H9 (cell line): ENCODE measurements at regions not wholly inside any gene's neighbourhood (a gene's known extent, or its start where the extent isn't known, plus 50 kb on each side); places are given as distances from the start of the nearest gene placed in this dataset.

Experiments used
- DNase-seq: peaks from one replicate; pipeline ENCODE4 v3.0.0-alpha.2; 2017
- H2AFZ ChIP-seq: one replicate; pipeline ENCODE4 v1.6.1; 2013; ENCODE audit warnings: mild to moderate bottlenecking, low read length, control low read depth, moderate library complexity
- H2AK5ac ChIP-seq: 2 replicates; pipeline ENCODE4 v1.6.1; 2013; ENCODE audit warnings: low read length, control low read depth, mixed read lengths; ENCODE audit not compliant: insufficient read length
- H2BK120ac ChIP-seq: one replicate; pipeline ENCODE4 v1.6.1; 2013; ENCODE audit warnings: low read depth, mild to moderate bottlenecking, low read length, control low read depth, inconsistent platforms; ENCODE audit not compliant: poor library complexity, severe bottlenecking
- H2BK12ac ChIP-seq: 2 replicates; pipeline ENCODE4 v1.6.1; 2013; ENCODE audit warnings: low read length, control low read depth, mixed read lengths, low read depth; ENCODE audit not compliant: insufficient read length
- H2BK15ac ChIP-seq: 2 replicates; pipeline ENCODE4 v1.6.1; 2013; ENCODE audit warnings: low read depth, low read length, control low read depth
- H2BK20ac ChIP-seq: one replicate; pipeline ENCODE4 v1.6.1; 2013; ENCODE audit warnings: low read depth, mild to moderate bottlenecking, low read length, control low read depth, inconsistent platforms; ENCODE audit not compliant: poor library complexity, severe bottlenecking
- H2BK5ac ChIP-seq: 2 replicates; pipeline ENCODE4 v1.6.1; 2013; ENCODE audit warnings: low read length, control low read depth, mixed read lengths; ENCODE audit not compliant: insufficient read length
- H3K14ac ChIP-seq: 2 replicates; pipeline ENCODE4 v1.6.1; 2013; ENCODE audit warnings: low read length, control low read depth; ENCODE audit not compliant: insufficient read depth
- H3K18ac ChIP-seq: 2 replicates; pipeline ENCODE4 v1.6.1; 2013; ENCODE audit warnings: low read depth, mild to moderate bottlenecking, mixed read lengths, low read length, control low read depth; ENCODE audit not compliant: insufficient read length
- H3K23ac ChIP-seq: 2 replicates; pipeline ENCODE4 v1.6.1; 2013; ENCODE audit warnings: low read length, control low read depth, mixed read lengths, low read depth; ENCODE audit not compliant: insufficient read length
- H3K23me2 ChIP-seq: 2 replicates; pipeline ENCODE4 v1.6.1; 2013; ENCODE audit warnings: low read depth, mild to moderate bottlenecking, mixed read lengths, low read length, control low read depth; ENCODE audit not compliant: insufficient read length, poor library complexity, severe bottlenecking
- H3K27ac ChIP-seq: 2 replicates; pipeline ENCODE4 v1.5.1; 2013; ENCODE audit warnings: low read length, control low read depth, mixed read lengths, low read depth; ENCODE audit not compliant: insufficient read length
- H3K27me3 ChIP-seq: 2 replicates; pipeline ENCODE4 v1.6.1; 2013; ENCODE audit warnings: low read length, control low read depth, inconsistent platforms; ENCODE audit not compliant: insufficient read depth
- H3K4ac ChIP-seq: 2 replicates; pipeline ENCODE4 v1.6.1; 2013; ENCODE audit warnings: low read depth, mild to moderate bottlenecking, control low read depth, inconsistent platforms, low read length, moderate library complexity
- H3K4me1 ChIP-seq: 2 replicates; pipeline ENCODE4 v1.6.1; 2013; ENCODE audit warnings: low read length, control low read depth, inconsistent platforms; ENCODE audit not compliant: insufficient read depth
- H3K4me2 ChIP-seq: 2 replicates; pipeline ENCODE4 v1.6.1; 2013; ENCODE audit warnings: low read length, control low read depth, mixed read lengths; ENCODE audit not compliant: insufficient read length, insufficient read depth
- H3K56ac ChIP-seq: 2 replicates; pipeline ENCODE4 v1.6.1; 2013; ENCODE audit warnings: low read depth, mild to moderate bottlenecking, mixed read lengths, low read length, control low read depth; ENCODE audit not compliant: insufficient read length
- H3K79me1 ChIP-seq: 2 replicates; pipeline ENCODE4 v1.6.1; 2013; ENCODE audit warnings: low read depth, mild to moderate bottlenecking, moderate library complexity, low read length, control low read depth, inconsistent platforms; ENCODE audit not compliant: insufficient read depth, poor library complexity, severe bottlenecking
- H3K79me2 ChIP-seq: 2 replicates; pipeline ENCODE4 v1.6.1; 2013; ENCODE audit warnings: low read length, control low read depth, inconsistent platforms; ENCODE audit not compliant: insufficient read depth
- H3K9ac ChIP-seq: 2 replicates; pipeline ENCODE4 v1.6.1; 2013; ENCODE audit warnings: low read length, control low read depth, mixed read lengths; ENCODE audit not compliant: insufficient read length; ENCODE audit errors: extremely low read depth
- H3K9me3 ChIP-seq: one replicate; pipeline ENCODE4 v1.6.1; 2013; ENCODE audit warnings: low read depth, low read length, inconsistent platforms; ENCODE audit not compliant: control insufficient read depth
- H3T11ph ChIP-seq: one replicate; pipeline ENCODE4 v1.6.1; 2013; ENCODE audit warnings: mild to moderate bottlenecking, low read length, control low read depth, inconsistent platforms
- H4K20me1 ChIP-seq: one replicate; pipeline ENCODE4 v1.6.1; 2013; ENCODE audit not compliant: control insufficient read depth, insufficient read length, insufficient read depth
- H4K5ac ChIP-seq: 2 replicates; pipeline ENCODE4 v1.6.1; 2013; ENCODE audit warnings: low read depth, mild to moderate bottlenecking, mixed read lengths, low read length, control low read depth; ENCODE audit not compliant: insufficient read length
- H4K8ac ChIP-seq: replicated peaks from 2 replicates; pipeline ENCODE4 v1.6.1; 2013; ENCODE audit warnings: low read length, control low read depth, mixed read lengths, low read depth; ENCODE audit not compliant: insufficient read length
- H4K91ac ChIP-seq: 2 replicates; pipeline ENCODE4 v1.6.1; 2013; ENCODE audit warnings: low read depth, mild to moderate bottlenecking, moderate library complexity, mixed read lengths, low read length, control low read depth; ENCODE audit not compliant: insufficient read length
- H3K27ac Mint-ChIP-seq, 3 experiments: 2 replicates in 2 of 3; 3 replicates in 1 of 3; pipeline ENCODE4 v1.8.0; 2020 to 2021; ENCODE audit warnings: mixed read lengths in 3 of 3, mild to moderate bottlenecking in 1 of 3, moderate library complexity in 1 of 3
- H3K27me3 Mint-ChIP-seq: 2 replicates; pipeline ENCODE4 v1.8.0; 2021; ENCODE audit warnings: low read depth, mild to moderate bottlenecking, moderate library complexity, mixed read lengths
- H3K36me3 Mint-ChIP-seq, 3 experiments: 2 replicates in 2 of 3; 3 replicates in 1 of 3; pipeline ENCODE4 v1.8.0; 2020 to 2021; ENCODE audit warnings: low read depth in 3 of 3, mixed read lengths in 3 of 3; ENCODE audit not compliant: insufficient read depth in 1 of 3
- H3K4me1 Mint-ChIP-seq, 2 experiments: 2 replicates each; pipeline ENCODE4 v1.8.0; 2020; ENCODE audit warnings: mixed read lengths in 2 of 2
- H3K4me3 Mint-ChIP-seq, 2 experiments: 2 replicates in 1 of 2; 3 replicates in 1 of 2; pipeline ENCODE4 v1.8.0; 2020 to 2021; ENCODE audit warnings: mild to moderate bottlenecking in 2 of 2, mixed read lengths in 2 of 2, moderate library complexity in 1 of 2
- H3K9me3 Mint-ChIP-seq, 2 experiments: 2 replicates in 1 of 2; 3 replicates in 1 of 2; pipeline ENCODE4 v1.8.0; 2020; ENCODE audit warnings: mild to moderate bottlenecking in 2 of 2, mixed read lengths in 2 of 2, moderate library complexity in 1 of 2
- CTCF ChIP-seq: fragments of 200-600 bp; sonication (generic); conservative IDR thresholded peaks from 3 replicates; pipeline ENCODE4 v1.8.0; 2021; ENCODE audit warnings: antibody characterized with exemption, mild to moderate bottlenecking
- WGBS: extraction: QIAGEN DNeasy Blood & Tissue Kit; methylation state at CpG from one replicate; pipeline ENCODE4 v1.1.7; 2013; ENCODE audit warnings: missing lambda C conversion rate, low lambda C conversion rate, mixed read lengths; ENCODE audit not compliant: insufficient read length; ENCODE audit errors: extremely low coverage; 5-methylcytosine and 5-hydroxymethylcytosine counted together

GRCh38 chr16:59719121-59719520 lies 985.0 kb upstream of the GOT2 start:
- Histone ChIP-seq H4K5ac (no peak overlapping the region), H4K91ac (no peak overlapping the region), H3K9ac (no peak overlapping the region), H2BK120ac (no peak overlapping the region), H3K27me3 (no peaks in the 10 kb centered on the region), H4K8ac (no peak overlapping the region), H2BK20ac (no peak overlapping the region), H3K23me2 (no peaks in the 10 kb centered on the region), H2AFZ (no peak overlapping the region), H3K27ac (no peak overlapping the region), H2AK5ac (no peak overlapping the region), H3K79me2 (no peaks in the 10 kb centered on the region), H2BK5ac (no peak overlapping the region), H3K4ac (no peak overlapping the region), H3K23ac (no peak overlapping the region), H4K20me1 (no peaks in the 10 kb centered on the region), H3K4me2 (no peak overlapping the region), H3K9me3 (no peaks in the 10 kb centered on the region), H3T11ph (no peak overlapping the region), H2BK12ac (no peak overlapping the region), H3K56ac (no peak overlapping the region), H3K4me1 (no peaks in the 10 kb centered on the region), H2BK15ac (no peak overlapping the region), H3K14ac (no peak overlapping the region), H3K79me1 (no peaks in the 10 kb centered on the region), H3K18ac (no peak overlapping the region)
- no peak overlapping the region for H3K4me3 Mint-ChIP-seq
- H3K27ac Mint-ChIP-seq, result no peak overlapping the region
- no peaks in the 10 kb centered on the region for H3K36me3 Mint-ChIP-seq
- no peaks in the 10 kb centered on the region; the same call in 1 of the 2 replicates for H3K27me3 Mint-ChIP-seq
- no peak for DNase-seq
- no peak for TF ChIP-seq CTCF
- peaks cover 4 to 5% of the 10 kb centered on the region in 2 experiments; a peak in 1 of 4 replicates for H3K4me1 Mint-ChIP-seq
- no peaks in the 10 kb centered on the region for H3K9me3 Mint-ChIP-seq
- no CpG with 5 or more reads among the region's 2 CpGs for WGBS
